ENCODE measurements at regions not wholly inside any gene's neighbourhood (a gene's known extent, or its start where the extent isn't known, plus 50 kb on each side); places are given as distances from the start of the nearest gene placed in this dataset.
A peak's percentile ranks its signal among the peaks of the same experiment; 100 is the strongest.

GRCh38 chr2:63767307-63767706, 74.4 kb upstream of the UGP2 start:
- no peaks in the 10 kb centered on the region for H3K27me3 Mint-ChIP-seq
- H3K36me3 Mint-ChIP-seq (ENCODE audit: low read depth) = peaks cover 2% of the 10 kb centered on the region
- no peak overlapping the region for H3K4me3 Mint-ChIP-seq
- no peak overlapping the region for H3K27ac Mint-ChIP-seq
- no peaks in the 10 kb centered on the region for H3K4me1 Mint-ChIP-seq
- H3K9me3 Mint-ChIP-seq = peaks cover 12% of the 10 kb centered on the region
- ATAC-seq (no peak), DNase-seq (no peak)

DNA sequence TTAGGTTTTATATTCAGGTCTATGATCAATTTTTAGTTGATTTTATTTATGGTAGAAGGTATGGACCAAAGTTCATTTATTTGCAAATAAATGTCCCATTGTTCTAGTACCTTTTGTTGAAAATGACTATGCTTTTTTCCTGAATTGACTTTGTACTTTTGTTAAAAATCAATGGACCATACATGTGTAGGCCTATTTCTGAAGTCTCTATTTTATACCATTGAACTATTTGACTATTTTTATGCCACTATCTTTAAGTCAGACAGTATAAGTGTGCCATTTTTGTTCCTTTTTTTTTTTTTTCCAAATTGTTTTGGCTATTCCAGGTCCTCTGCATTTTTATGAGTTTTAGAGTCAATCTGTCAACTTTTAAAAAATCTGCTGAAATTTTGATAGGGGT, 73.6 kb upstream of the UGP2 start:
- peaks cover 2% of the 10 kb centered on the region for H3K36me3 Mint-ChIP-seq (ENCODE audit: low read depth)
- no peaks in the 10 kb centered on the region for H3K27me3 Mint-ChIP-seq
- H3K4me1 Mint-ChIP-seq = no peaks in the 10 kb centered on the region
- ATAC-seq (no peak), DNase-seq (no peak)
- H3K4me3 Mint-ChIP-seq = no peak overlapping the region
- peaks cover 12% of the 10 kb centered on the region for H3K9me3 Mint-ChIP-seq
- H3K27ac Mint-ChIP-seq = no peak overlapping the region

GRCh38 chr2:63769915-63770314, 71.8 kb upstream of the UGP2 start:
- DNase-seq = no peak
- Mint-ChIP-seq H3K9me3 (peaks cover 12% of the 10 kb centered on the region), H3K27ac (no peak overlapping the region), H3K36me3 (ENCODE audit: low read depth) (peaks cover 2% of the 10 kb centered on the region), H3K4me3 (no peak overlapping the region), H3K27me3 (no peaks in the 10 kb centered on the region), H3K4me1 (no peaks in the 10 kb centered on the region)
- ATAC-seq = no peak

DNA sequence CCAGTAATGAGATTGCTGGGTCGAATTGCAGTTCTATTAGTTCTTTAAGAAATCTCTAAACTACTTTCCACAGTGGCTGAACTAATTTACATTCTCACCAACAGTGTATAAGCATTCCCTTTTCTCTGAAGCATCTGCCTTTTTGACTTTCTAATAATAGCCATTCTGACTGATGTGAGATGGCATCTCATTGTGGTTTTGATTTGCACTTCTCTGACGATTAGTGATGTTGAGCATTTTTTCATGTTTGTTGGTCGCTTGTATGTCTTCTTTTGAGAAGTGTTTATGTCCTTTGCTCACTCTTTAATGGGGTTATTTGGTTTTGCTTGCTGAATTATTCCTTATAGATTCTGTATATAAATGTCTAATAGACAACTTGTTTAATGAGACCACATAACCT, 69.6 kb upstream of the UGP2 start:
- no peak overlapping the region for H3K27ac Mint-ChIP-seq

GRCh38 chr2:63775191-63775590, 66.5 kb upstream of the UGP2 start:
- no peaks in the 10 kb centered on the region for H3K27me3 Mint-ChIP-seq
- no peaks in the 10 kb centered on the region for H3K4me1 Mint-ChIP-seq
- H3K4me3 Mint-ChIP-seq = no peak overlapping the region
- peaks cover 4% of the 10 kb centered on the region for H3K9me3 Mint-ChIP-seq
- no peak for DNase-seq
- H3K27ac Mint-ChIP-seq = no peak overlapping the region
- H3K36me3 Mint-ChIP-seq (ENCODE audit: low read depth) = no peaks in the 10 kb centered on the region
- no peak for ATAC-seq

More for the DNA sequence above, 69.6 kb upstream of the UGP2 start:
- H3K27me3 Mint-ChIP-seq = no peaks in the 10 kb centered on the region
- peaks cover 10% of the 10 kb centered on the region for H3K9me3 Mint-ChIP-seq
- no peaks in the 10 kb centered on the region for H3K4me1 Mint-ChIP-seq
- ATAC-seq (no peak), DNase-seq (no peak)
- H3K4me3 Mint-ChIP-seq = no peak overlapping the region
- H3K36me3 Mint-ChIP-seq (ENCODE audit: low read depth) = peaks cover 2% of the 10 kb centered on the region

DNA sequence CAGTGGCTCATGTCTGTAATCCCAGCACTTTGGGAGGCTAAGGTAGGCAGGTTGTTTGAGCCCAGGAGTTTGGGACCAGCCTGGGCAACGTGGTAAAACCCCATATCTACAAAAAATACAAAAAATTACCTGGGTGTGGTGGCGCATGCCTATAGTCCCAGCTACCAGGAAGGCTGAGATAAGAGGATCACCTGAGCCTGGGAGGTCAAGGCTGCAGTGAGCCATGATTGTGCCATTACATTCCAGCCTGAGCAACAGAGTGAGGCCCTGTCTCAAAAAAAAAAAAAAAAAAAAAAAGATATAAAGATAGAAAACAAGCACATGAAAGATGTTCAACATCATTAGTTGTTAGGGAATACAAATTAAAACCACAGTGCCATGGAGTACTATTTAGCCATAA, 65.3 kb upstream of the UGP2 start:
- no peaks in the 10 kb centered on the region for H3K27me3 Mint-ChIP-seq
- H3K9me3 Mint-ChIP-seq = peaks cover 4% of the 10 kb centered on the region
- no peaks in the 10 kb centered on the region for H3K36me3 Mint-ChIP-seq (ENCODE audit: low read depth)
- H3K4me1 Mint-ChIP-seq = no peaks in the 10 kb centered on the region
- ATAC-seq (no peak), DNase-seq (no peak)
- H3K4me3 Mint-ChIP-seq = no peak overlapping the region
- no peak overlapping the region for H3K27ac Mint-ChIP-seq

DNA sequence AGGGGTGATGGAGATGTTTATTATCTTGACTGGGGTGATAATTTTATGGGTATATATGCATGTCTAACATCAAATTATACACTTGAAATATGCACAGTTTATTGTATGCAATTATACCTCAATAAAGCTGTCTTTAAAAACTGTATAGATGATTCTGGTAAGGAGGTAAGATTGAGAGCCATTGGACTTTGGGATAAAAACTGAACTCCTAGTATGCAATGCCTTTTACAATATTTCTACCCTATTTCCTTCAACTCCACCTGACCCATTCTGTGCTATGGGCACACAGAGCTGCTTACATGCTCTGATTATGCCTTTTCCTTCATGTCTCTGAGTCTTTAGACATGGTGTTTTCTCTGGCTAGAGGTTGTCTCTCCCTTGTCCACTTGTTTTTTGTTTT, 63.9 kb upstream of the UGP2 start:
- no peaks in the 10 kb centered on the region for H3K36me3 Mint-ChIP-seq (ENCODE audit: low read depth)
- H3K27me3 Mint-ChIP-seq = no peaks in the 10 kb centered on the region
- ATAC-seq (no peak), DNase-seq (no peak)
- H3K4me3 Mint-ChIP-seq = no peak overlapping the region
- no peak overlapping the region for H3K27ac Mint-ChIP-seq
- H3K9me3 Mint-ChIP-seq = peaks cover 4% of the 10 kb centered on the region
- H3K4me1 Mint-ChIP-seq = no peaks in the 10 kb centered on the region

- no peaks in the 10 kb centered on the region for H3K4me1 Mint-ChIP-seq
- H3K4me3 Mint-ChIP-seq = no peak overlapping the region
- DNase-seq (no peak), ATAC-seq (no peak)
- no peak overlapping the region for H3K27ac Mint-ChIP-seq
- H3K27me3 Mint-ChIP-seq = no peaks in the 10 kb centered on the region
- H3K36me3 Mint-ChIP-seq (ENCODE audit: low read depth) = no peaks in the 10 kb centered on the region
- H3K9me3 Mint-ChIP-seq = peaks cover 4% of the 10 kb centered on the region
Observed at GRCh38 chr2:63778391-63778790, 63.3 kb upstream of the UGP2 start.

DNA sequence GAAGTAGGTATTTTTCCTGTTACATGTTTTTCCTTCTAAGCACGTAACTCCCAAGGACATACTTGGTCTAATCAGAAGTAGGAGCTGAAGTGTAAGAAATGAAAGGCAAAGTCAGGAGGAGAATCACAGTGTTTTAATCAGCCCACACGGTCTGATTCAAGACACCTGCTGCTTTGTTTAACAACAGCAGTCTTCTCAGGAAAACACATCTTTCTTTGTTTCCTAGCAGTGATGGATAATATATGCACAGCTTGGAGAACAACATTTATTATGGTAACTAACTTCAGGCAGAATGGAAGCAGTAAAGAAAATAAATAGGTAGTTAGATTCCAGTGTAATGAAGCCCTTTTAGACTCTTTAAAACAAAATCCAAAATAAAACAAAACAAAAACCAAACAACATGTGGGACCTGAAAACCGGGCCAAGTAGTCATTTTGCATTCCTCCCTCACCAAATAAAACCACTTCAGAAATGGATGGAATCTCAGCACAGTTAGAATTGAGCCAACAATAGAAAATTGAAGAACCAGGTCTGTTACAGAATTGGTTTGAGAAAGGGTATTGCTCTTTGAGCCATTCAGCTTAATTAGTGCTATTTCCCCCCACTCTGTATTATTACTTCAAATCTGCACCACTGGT, 61.1 kb upstream of the UGP2 start:
- H3K4me1 Mint-ChIP-seq = no peaks in the 10 kb centered on the region
- H3K27ac Mint-ChIP-seq = no peak overlapping the region
- H3K36me3 Mint-ChIP-seq (ENCODE audit: low read depth) = no peaks in the 10 kb centered on the region
- H3K4me3 Mint-ChIP-seq = no peak overlapping the region
- DNase-seq = no peak
- no peak for ATAC-seq
- peaks cover 4% of the 10 kb centered on the region for H3K9me3 Mint-ChIP-seq
- H3K27me3 Mint-ChIP-seq = no peaks in the 10 kb centered on the region

DNA sequence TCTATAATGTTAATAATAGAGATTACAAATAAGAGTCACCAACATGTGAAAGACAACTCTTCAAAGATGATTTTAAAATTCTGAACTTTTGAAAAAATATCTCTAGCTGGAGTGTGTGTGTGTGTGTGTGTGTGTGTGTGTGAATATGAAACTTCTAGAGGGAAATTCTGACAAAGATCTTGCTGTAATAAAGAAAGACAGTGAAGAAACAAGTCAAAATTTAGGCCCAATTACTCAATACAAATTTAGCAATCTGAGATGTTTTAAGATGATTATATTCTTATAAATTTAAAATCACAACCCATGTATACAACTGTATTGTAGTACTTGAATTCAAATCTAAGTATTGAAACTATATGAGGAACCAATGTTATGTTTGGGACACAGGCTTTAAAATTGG, 57.2 kb upstream of the UGP2 start:
- DNase-seq = no peak
- no peak overlapping the region for H3K27ac Mint-ChIP-seq
- H3K27me3 Mint-ChIP-seq = no peaks in the 10 kb centered on the region
- H3K9me3 Mint-ChIP-seq = no peaks in the 10 kb centered on the region
- no peak overlapping the region for H3K4me3 Mint-ChIP-seq
- no peak for ATAC-seq
- H3K4me1 Mint-ChIP-seq = peaks cover 6% of the 10 kb centered on the region
- no peaks in the 10 kb centered on the region for H3K36me3 Mint-ChIP-seq (ENCODE audit: low read depth)

GRCh38 chr2:63785096-63785495, 56.6 kb upstream of the UGP2 start:
- ATAC-seq (no peak), DNase-seq (no peak)
- no peaks in the 10 kb centered on the region for H3K27me3 Mint-ChIP-seq
- no peaks in the 10 kb centered on the region for H3K36me3 Mint-ChIP-seq (ENCODE audit: low read depth)
- peaks cover 9% of the 10 kb centered on the region for H3K4me1 Mint-ChIP-seq
- H3K27ac Mint-ChIP-seq = no peak overlapping the region
- H3K9me3 Mint-ChIP-seq = no peaks in the 10 kb centered on the region
- H3K4me3 Mint-ChIP-seq = no peak overlapping the region

DNA sequence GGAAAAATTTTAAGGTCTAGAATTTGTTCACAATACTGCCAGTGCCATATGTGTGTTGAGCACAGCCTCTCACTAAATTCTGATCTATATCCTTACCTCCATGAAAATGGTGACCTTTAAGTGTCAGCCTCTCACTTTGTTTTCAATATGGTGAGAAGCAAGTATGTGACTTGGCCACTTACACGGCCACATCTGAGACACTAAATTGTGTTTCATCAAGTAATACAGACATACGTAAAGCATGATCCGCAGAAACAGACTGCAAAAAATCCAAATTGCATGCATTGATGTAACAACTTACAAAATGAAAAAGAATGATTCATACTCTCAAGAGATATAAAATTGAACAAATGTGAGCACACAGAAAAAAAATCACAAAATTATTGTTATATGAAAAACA, 55.2 kb upstream of the UGP2 start:
- Mint-ChIP-seq H3K4me1 (peaks cover 9% of the 10 kb centered on the region), H3K4me3 (no peak overlapping the region), H3K36me3 (ENCODE audit: low read depth) (no peaks in the 10 kb centered on the region), H3K9me3 (no peaks in the 10 kb centered on the region), H3K27ac (no peak overlapping the region), H3K27me3 (no peaks in the 10 kb centered on the region)
- DNase-seq = no peak
- no peak for ATAC-seq

- Mint-ChIP-seq H3K27me3 (no peaks in the 10 kb centered on the region), H3K4me1 (peaks cover 20% of the 10 kb centered on the region), H3K4me3 (no peak overlapping the region), H3K36me3 (ENCODE audit: low read depth) (no peaks in the 10 kb centered on the region), H3K27ac (no peak overlapping the region), H3K9me3 (peaks cover 7% of the 10 kb centered on the region)
- ATAC-seq (peak; percentile 65), DNase-seq (no peak)
Observed at GRCh38 chr2:63788071-63788470, 53.6 kb upstream of the UGP2 start.

GRCh38 chr2:63789338-63790020, 52.2 kb upstream of the UGP2 start:
- Mint-ChIP-seq H3K4me3 (no peak overlapping the region), H3K4me1 (peaks cover 20% of the 10 kb centered on the region), H3K9me3 (peaks cover 7% of the 10 kb centered on the region), H3K27me3 (no peaks in the 10 kb centered on the region), H3K36me3 (ENCODE audit: low read depth) (no peaks in the 10 kb centered on the region), H3K27ac (no peak overlapping the region)
- no peak for ATAC-seq
- DNase-seq = no peak

DNA sequence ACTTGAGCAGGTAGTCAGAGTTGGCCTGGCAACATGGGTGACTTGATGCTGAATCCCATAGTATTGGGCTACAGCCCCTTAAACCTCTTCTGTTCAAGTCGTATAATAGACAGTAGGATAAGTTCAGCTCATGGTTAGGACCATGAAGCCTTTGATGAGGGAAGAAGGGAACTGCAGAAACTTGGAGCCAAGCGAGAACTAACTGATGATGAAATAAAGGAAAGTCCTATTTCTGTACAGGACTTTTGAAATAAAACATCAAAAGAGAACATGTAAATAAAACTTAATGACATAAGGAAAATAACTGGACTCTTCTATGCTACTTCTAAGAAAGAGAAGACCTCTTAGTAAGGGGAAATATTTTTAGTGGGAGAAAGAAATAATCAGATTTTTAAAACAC, 51.2 kb upstream of the UGP2 start:
- no peak for ATAC-seq
- peaks cover 7% of the 10 kb centered on the region for H3K9me3 Mint-ChIP-seq
- H3K27ac Mint-ChIP-seq = no peak overlapping the region
- peaks cover 20% of the 10 kb centered on the region for H3K4me1 Mint-ChIP-seq
- H3K27me3 Mint-ChIP-seq = no peaks in the 10 kb centered on the region
- H3K4me3 Mint-ChIP-seq = no peak overlapping the region
- no peak for DNase-seq
- H3K36me3 Mint-ChIP-seq (ENCODE audit: low read depth) = no peaks in the 10 kb centered on the region

DNA sequence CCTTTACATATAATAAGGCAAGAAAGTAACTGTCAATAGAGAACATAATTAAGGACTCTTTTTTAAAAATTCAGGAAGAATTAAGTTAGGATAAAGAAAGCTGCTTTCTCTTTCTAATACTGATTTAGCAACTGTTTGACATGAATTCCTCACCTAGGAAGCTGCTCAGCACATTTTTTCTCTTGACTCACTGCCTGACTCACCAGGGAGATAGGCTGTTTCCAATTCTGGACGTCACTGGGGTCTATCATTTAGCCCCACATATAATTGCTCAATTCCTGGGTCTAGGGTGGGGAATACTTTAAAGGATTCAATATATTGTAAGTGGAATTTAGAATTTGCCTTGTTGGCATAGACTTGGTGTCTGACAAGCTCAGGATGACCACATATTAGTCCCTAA, 50.8 kb upstream of the UGP2 start:
- H3K27me3 Mint-ChIP-seq = no peaks in the 10 kb centered on the region
- no peak for DNase-seq
- no peak overlapping the region for H3K4me3 Mint-ChIP-seq
- no peak for ATAC-seq
- no peak overlapping the region for H3K27ac Mint-ChIP-seq
- peaks cover 20% of the 10 kb centered on the region for H3K4me1 Mint-ChIP-seq
- no peaks in the 10 kb centered on the region for H3K36me3 Mint-ChIP-seq (ENCODE audit: low read depth)
- H3K9me3 Mint-ChIP-seq = peaks cover 7% of the 10 kb centered on the region

Data from activated naive CD8-positive, alpha-beta T cell treated with anti-CD3 and anti-CD28 coated beads, Interleukin-2, amount 50 U/mL, for 24 hours (primary cell).